ENCODE measurements at regions not wholly inside any gene's neighbourhood (a gene's known extent, or its start where the extent isn't known, plus 50 kb on each side); places are given as distances from the start of the nearest gene placed in this dataset.

DNA sequence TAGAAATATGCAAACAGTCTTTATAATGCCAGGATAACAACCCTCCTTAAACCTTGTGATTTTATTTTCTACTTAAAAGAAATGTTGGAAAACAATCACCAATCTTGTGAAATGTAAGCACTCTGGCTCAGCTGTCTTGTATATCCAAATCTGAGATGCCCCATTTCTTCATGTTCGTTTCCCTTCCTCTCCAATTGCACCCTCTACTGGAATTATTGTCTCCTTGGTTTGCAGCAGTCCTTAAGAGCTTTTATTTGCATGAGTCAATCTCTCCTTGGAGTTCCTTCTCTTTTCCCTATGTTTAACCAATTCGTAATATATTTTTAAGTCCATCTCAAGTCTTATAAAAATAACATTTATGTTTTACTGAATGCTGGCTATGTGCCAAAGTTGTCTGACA, 362.0 kb upstream of the CDH10 start:
- Histone ChIP-seq H3K36me3 (no peaks in the 10 kb centered on the region), H3K9me3 (no peaks in the 10 kb centered on the region), H3K4me1 (no peaks in the 10 kb centered on the region), H3K27me3 (no peaks in the 10 kb centered on the region), H3K4me3 (no peak overlapping the region), H3K27ac (no peak overlapping the region)
- TF ChIP-seq CTCF (IDR thresholded peaks at IDR 0.05): no peak
- DNase-seq (no peak), ATAC-seq (no peak)
- intact Hi-C loops (cut with DNase I): no loop called here

GRCh38 chr5:25006237-25006636, 361.5 kb upstream of the CDH10 start:
- no peak for ATAC-seq
- TF ChIP-seq CTCF (IDR thresholded peaks at IDR 0.05): no peak
- intact Hi-C loops (cut with DNase I): no loop called here
- Histone ChIP-seq H3K4me1 (no peaks in the 10 kb centered on the region), H3K27ac (no peak overlapping the region), H3K4me3 (no peak overlapping the region), H3K9me3 (no peaks in the 10 kb centered on the region), H3K27me3 (no peaks in the 10 kb centered on the region), H3K36me3 (no peaks in the 10 kb centered on the region)
- DNase-seq: no peak

DNA sequence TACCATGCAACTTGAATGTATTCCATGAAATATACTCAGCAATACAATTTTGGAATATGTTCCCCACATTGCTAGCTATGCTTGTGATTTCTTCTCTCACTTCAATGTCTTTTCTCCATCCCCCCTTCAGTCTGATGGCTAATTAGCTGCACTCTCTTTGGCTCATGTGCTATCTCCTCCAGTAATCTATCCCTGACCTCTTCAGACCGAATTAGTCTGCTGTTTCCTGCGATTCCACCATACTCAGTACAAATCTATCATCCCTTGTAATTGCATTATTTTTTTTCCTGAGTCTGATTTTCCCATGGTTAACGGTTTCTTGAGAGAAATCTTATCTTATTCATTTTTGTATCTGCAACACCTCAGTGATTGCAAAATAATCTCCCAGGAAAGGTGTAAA, 360.7 kb upstream of the CDH10 start:
- intact Hi-C loops (cut with DNase I): no loop called here

GRCh38 chr5:25002371-25002770, 357.6 kb upstream of the CDH10 start:
- TF ChIP-seq CTCF (IDR thresholded peaks at IDR 0.05): no peak
- ATAC-seq (no peak), DNase-seq (no peak)
- H3K4me1 ChIP-seq: no peaks in the 10 kb centered on the region
- no peaks in the 10 kb centered on the region for H3K9me3 ChIP-seq
- intact Hi-C loops (cut with DNase I): no loop called here
- H3K27ac ChIP-seq: no peak overlapping the region
- H3K4me3 ChIP-seq: no peak overlapping the region
- H3K36me3 ChIP-seq: no peaks in the 10 kb centered on the region
- no peaks in the 10 kb centered on the region for H3K27me3 ChIP-seq

More for the DNA sequence above, 360.7 kb upstream of the CDH10 start:
- H3K4me1 ChIP-seq: no peaks in the 10 kb centered on the region
- no peak overlapping the region for H3K4me3 ChIP-seq
- DNase-seq (no peak), ATAC-seq (no peak)
- no peaks in the 10 kb centered on the region for H3K9me3 ChIP-seq
- TF ChIP-seq CTCF (IDR thresholded peaks at IDR 0.05): no peak
- H3K27me3 ChIP-seq: no peaks in the 10 kb centered on the region
- no peaks in the 10 kb centered on the region for H3K36me3 ChIP-seq
- H3K27ac ChIP-seq: no peak overlapping the region

GRCh38 chr5:24999732-25000131, 355.0 kb upstream of the CDH10 start:
- Histone ChIP-seq H3K9me3 (no peaks in the 10 kb centered on the region), H3K27me3 (no peaks in the 10 kb centered on the region), H3K36me3 (no peaks in the 10 kb centered on the region), H3K4me1 (no peaks in the 10 kb centered on the region), H3K4me3 (no peak overlapping the region), H3K27ac (no peak overlapping the region)
- intact Hi-C loops (cut with DNase I): no loop called here
- ATAC-seq (no peak), DNase-seq (no peak)
- no peak for TF ChIP-seq CTCF (IDR thresholded peaks at IDR 0.05)

DNA sequence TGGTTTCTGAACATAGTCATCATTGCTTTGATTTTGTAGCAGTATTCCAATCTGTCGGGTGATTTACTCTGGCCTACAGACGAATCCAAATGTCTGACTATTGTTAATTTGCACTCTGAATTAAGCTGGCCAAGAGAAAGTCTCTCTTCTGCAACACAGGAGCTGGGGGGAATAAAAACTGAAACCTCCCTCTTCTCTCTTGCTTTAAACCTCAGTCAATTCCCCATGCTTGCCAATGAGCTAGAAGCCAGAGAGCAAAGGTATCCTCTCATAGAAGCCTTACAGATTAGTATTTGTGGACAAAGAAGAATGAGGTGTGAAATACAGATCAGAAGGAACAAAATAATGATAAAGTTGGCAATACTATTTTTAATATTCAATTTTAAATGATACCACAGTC, 353.9 kb upstream of the CDH10 start:
- H3K27me3 ChIP-seq: no peaks in the 10 kb centered on the region
- no peak for TF ChIP-seq CTCF (IDR thresholded peaks at IDR 0.05)
- ATAC-seq: no peak
- H3K4me3 ChIP-seq: no peak overlapping the region
- H3K36me3 ChIP-seq: no peaks in the 10 kb centered on the region
- H3K4me1 ChIP-seq: no peaks in the 10 kb centered on the region
- intact Hi-C loops (cut with DNase I): no loop called here
- DNase-seq: no peak
- H3K9me3 ChIP-seq: no peaks in the 10 kb centered on the region
- no peak overlapping the region for H3K27ac ChIP-seq

Measured in upper lobe of right lung (tissue), 1 donor.